NCI-H146 (cell line): ENCODE measurements at regions not wholly inside any gene's neighbourhood (a gene's known extent, or its start where the extent isn't known, plus 50 kb on each side); places are given as distances from the start of the nearest gene placed in this dataset.

ENCODE experiments used
- DNase-seq: peaks from one replicate; lab custom pipeline; 2025; lab: John Stamatoyannopoulos, UW

DNA sequence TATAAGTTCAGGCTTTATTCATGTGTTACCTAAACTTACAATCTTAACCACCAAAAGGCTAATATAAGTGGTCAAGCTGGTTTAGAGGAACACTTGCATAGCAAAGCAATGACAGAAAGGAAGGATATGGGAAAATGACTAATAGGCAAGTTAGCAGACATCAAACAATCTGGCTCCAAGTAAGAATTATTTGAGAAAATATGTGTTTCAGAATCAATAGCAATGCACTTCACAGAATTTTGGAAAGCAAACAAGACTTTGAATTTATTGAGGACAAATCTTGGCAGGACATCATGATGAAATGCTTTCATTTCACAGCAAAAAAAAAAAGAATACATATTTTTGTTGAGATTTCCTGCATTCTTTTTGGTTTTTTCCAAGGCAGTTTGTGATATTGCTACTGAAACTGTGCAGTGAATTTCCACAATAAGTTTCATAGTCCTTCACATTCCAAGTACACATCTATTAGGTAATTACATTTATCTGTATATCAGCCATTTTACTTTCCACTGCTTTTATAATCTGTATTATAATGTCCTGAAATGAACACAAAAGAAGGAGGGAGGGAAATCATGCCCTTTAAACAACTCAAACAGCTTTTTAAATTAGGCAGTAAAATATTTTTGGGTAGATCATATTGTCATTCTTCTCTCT lies 417.9 kb downstream of the NR2F1-AS1 start:
- no peak for DNase-seq

DNA sequence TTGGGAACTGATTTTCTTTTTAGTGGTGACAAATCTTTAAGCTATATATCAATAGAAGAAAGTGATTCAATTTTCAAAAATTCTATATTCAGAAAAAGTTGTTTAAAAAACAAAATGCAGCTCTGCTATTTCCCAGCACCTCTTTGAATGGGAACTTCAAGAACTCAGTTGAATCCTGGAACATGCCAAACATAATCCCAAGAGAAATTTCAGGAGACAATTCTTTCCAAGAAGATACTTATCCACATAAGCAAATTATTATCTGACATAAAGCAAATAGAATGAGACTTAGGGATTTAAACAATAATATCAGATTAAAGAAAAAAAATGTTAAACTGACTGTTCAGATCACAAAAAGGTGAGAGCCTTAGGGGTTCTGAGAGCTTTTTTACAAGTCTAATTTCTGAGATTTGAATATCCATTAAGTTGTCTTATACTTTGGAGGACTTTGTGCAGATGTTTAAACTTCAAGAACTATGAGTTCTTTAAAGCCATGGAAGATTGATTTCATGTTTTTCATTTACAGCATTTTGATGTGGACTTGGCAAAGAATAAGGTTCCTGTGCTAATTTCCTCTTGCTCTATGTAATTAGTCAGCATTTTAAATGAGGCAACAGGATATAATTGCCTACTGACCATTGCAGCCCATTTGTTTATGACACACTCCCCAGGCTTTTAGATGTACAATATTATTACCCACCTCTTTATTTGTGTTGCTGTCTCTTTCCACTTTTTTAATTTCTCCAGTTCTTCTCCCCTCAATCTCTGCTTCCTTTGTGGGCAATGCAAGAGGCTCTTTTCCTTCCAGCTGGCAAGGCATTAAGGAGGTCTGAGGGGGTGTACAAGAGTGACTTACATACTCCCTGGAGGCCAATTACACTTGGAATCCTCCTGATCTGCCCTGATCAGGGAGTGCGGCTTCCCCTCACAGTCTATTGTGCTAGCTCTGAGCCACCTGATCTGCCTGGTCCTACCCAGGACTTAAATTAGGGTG lies 419.1 kb downstream of the NR2F1-AS1 start:
- no peak for DNase-seq

- no peak for DNase-seq
Measured at GRCh38 chr5:93158841-93159240, 422.2 kb downstream of the NR2F1-AS1 start.

DNA sequence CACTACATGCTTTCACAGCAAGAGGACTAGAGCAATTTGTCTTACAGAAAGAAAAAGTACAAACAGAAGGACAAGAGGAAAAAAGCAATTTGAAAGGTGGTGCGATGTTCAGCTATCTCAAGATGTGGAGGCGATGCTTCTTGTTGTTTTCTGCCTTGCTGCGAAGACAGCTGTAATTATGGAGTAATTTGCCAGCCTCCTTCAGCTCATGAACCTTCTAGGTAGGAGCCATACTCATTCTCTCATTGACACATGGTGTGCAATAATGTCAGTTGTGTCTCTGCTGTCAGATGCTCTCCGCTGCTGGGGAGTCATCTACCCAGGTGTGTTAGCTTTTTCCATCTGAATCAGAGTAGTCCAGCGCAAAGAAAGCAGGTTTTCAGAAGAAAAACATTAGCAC lies 424.5 kb downstream of the NR2F1-AS1 start:
- no peak for DNase-seq

GRCh38 chr5:93154535-93154934 lies 426.5 kb downstream of the NR2F1-AS1 start:
- no peak for DNase-seq

- no peak for DNase-seq
Measured at GRCh38 chr5:93153461-93153860, 427.6 kb downstream of the NR2F1-AS1 start.

DNA sequence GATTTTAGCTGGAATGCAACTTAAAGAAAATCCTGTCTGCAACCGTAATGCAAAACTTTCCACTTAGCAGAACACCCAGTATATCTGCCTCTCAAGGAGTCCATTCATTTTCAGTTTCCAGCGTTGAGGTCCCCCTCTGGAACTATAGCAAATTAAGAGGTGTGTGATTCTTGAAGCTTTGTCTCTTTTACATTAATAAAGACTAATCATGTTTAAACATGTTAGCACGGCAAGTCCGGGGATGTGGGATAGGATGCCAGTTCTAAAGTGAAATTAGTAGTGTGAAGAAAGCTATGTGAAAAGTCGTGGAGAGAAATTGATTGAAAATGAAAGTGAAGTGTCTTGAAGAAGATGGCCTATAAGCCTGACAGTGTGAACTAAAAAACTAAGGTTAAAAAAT lies 429.1 kb downstream of the NR2F1-AS1 start:
- no peak for DNase-seq

- DNase-seq = no peak
Measured at GRCh38 chr5:93151121-93151520, 429.9 kb downstream of the NR2F1-AS1 start.

GRCh38 chr5:93150311-93151012 lies 430.6 kb downstream of the NR2F1-AS1 start:
- DNase-seq = no peak

DNA sequence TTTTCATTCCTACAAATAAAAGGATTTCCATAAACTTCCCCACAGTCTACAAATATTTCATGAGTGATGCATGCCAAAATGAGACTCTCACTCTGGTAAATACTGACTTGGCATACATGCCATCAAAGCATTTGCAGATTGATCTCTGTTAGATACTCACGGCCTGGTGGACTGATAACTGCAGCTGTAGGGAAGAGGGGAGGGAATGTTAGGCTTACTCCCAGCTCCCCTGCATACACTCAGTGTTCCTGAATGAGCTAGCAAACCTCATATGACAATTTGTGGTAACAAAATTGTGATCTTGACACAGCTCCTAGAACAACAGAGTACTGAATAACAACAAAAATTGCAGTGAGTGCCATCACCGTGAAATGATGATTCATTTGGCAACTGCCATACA lies 435.3 kb downstream of the NR2F1-AS1 start:
- no peak for DNase-seq

GRCh38 chr5:93145019-93145418 lies 436.0 kb downstream of the NR2F1-AS1 start:
- no peak for DNase-seq

- DNase-seq = no peak
Measured at GRCh38 chr5:93141969-93142368, 439.1 kb downstream of the NR2F1-AS1 start.

DNA sequence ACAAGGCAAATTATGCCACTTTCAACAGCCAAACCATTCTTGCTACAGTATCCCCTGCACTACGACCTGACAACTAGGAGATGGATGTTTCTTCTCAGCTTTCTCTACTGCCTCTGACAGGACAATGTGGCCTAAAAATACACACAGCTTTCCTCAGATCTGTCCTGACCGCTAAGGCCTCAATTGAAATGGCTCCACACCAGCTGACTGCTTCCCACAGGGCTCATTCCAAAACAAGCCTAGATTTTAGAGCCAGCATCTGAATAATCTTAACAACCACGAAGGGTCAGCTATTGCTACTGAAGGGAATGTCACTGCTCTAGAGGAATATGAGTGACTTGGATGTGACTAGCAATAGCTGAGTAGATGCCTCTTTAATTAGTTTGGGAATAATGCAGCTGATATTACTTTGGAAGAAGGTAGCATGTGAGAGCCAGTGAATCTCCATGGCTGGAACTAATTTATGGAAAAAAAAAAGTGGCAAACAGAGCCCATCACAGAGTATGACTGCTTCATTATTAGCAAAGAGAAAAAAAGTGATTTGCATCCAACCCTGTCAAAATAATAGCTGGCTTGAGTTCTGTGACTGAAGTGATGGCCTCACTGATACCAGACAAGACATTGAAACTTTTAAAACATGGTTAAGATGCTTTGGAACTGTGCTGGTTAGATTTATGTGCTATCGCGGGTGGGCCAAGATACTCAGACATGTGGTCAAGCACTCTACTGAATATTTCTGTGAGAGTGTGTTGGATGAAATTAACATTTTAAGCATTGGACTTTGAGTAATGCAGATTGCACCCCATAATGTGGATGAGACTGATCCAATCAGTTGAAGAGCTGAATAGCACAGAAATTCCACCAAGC lies 450.2 kb downstream of the NR2F1-AS1 start:
- no peak for DNase-seq

- DNase-seq = no peak
Measured at GRCh38 chr5:93126634-93127033, 454.4 kb downstream of the NR2F1-AS1 start.

DNA sequence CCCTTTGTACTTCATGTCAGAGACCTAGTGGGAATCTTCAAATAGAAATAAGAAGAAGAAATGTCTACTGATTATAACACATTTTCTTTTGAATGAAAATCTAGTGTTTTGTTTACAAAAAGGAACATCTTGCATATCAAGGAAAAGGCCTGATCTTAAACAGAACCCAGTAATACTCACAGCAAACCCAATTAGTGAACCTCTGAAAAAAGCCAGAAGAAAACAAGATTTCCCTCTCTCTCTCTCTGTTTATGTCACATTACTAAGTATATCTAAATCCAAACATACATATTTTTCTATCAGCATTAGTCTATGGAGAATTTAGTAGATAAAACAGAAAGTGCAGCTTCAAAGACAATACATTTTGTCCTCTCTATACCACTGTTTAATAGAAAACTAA lies 457.9 kb downstream of the NR2F1-AS1 start:
- no peak for DNase-seq

GRCh38 chr5:93122446-93122845 lies 458.6 kb downstream of the NR2F1-AS1 start:
- no peak for DNase-seq

DNA sequence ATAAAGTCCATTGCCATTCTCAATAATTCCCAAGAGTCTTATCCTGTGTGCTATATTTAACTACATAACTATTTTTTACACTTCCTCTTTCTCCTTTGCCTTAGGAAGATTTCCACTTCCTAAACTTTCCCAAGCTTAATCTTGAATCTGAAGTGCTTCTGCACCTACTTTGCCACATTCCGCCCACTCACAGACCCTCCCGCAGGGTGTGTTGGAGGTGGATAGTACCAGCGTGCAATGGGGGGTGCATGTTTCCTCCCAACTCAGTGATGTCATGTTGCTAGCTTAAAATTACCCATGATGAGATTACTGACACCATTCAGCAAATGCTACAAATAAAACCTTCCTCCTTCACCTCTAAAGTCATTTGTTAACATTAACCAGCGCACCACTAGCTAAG lies 460.2 kb downstream of the NR2F1-AS1 start:
- no peak for DNase-seq

DNA sequence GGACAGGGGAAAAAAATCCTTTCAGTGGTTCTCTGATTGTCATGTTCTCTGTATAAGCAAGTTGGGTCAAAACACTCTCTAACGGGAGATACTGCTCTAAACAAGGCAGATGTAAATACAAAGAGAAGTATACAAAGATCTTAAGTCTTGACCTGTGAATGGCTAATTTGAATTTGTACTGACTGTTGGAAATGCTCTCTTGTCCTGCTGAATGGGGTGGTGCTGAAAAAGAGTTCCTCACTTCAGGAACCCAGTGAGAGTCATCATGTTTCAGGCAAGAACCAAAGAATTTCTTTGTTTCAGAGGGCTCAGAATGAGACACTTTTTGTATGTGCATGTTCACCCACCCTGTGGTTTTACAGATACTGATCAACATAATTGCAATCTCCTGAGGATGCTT lies 461.0 kb downstream of the NR2F1-AS1 start:
- DNase-seq = no peak

GRCh38 chr5:93117751-93118531 lies 463.1 kb downstream of the NR2F1-AS1 start:
- no peak for DNase-seq

- no peak for DNase-seq
Measured at GRCh38 chr5:93107805-93108520, 473.1 kb downstream of the NR2F1-AS1 start.
